ENCODE measurements at regions not wholly inside any gene's neighbourhood (a gene's known extent, or its start where the extent isn't known, plus 50 kb on each side); places are given as distances from the start of the nearest gene placed in this dataset.
"Not testable (repeated sequence)": the region's sequence is repeated elsewhere in the genome, so short reads cannot be mapped to it uniquely, and the experiment has no call there.

DNA sequence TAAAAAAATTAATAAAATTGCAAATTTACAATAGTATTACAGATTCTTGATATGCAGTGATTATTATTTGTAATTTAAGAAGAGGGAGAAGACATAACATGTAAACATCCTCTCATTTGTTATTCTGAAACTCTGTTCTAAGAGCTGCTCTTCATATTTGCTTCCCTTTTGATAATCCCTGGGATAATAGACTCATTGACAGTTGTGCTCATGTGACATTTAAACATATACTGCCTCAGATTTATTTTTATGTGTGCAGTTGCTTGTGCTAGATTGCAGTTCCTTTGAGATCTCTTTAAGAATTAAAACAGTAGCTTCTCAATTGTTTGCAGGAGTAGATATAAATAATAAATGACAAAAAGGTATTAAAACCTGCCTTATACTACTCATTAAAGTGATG lies 605.1 kb upstream of the CNTNAP5 start:
- DNase-seq (ENCODE audit: insufficient read length, low spot score), result no peak
- no peak for FAIRE-seq
- TF ChIP-seq TAF1 (IDR thresholded peaks at IDR 0.05; ENCODE audit: low read depth, low read length), result no peak
- no peak for TF ChIP-seq SPI1 (IDR thresholded peaks at IDR 0.05; ENCODE audit: low read depth, low read length)
- no peak for TF ChIP-seq POLR2AphosphoS5 (IDR thresholded peaks at IDR 0.05; ENCODE audit: low read depth, low read length)
- no peak for TF ChIP-seq PAX5 (IDR thresholded peaks at IDR 0.05; ENCODE audit: insufficient read depth, low read length, severe bottlenecking)
- no peak for TF ChIP-seq POLR2A (IDR thresholded peaks at IDR 0.05; ENCODE audit: low read depth, low read length)
- TF ChIP-seq POU2F2 (IDR thresholded peaks at IDR 0.05; ENCODE audit: low read depth, low read length), result no peak

DNA sequence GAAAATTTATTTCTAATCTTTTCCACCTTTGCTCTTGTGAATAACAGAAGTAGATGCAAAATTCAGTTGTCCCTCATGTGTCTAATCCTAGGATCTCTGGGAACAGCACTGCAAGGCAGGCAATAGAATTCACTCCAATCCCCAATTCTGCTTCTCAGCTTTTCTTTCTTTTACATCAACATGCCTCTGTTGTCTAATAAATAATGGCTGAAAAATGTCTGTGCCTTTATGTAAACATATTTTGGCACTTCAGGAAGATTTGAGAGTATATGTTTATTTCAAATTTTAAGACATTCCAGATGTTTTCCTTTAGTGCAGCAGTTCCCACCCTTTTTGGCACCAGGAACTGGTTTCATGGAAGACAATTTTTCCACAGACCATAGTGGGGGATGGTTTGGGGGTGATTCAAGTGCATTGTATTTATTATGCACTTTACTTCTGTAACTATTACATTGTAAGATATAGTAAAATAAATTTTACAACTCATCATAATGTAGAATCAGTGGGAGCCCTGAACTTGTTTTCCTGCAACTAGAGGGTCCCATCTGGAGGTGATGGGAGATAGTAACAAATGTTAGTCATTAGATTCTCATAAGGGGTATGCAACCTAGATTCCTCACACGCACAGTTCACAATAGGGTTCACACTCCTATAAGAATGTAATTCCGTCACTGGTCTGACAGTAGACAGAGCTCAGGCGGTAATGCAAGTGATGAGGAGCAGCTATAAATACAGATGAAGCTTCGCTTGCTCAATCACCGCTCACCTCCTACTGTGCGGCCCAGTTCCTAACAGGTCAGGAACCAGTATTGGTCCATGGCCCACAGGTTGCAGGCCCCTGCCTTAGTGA lies 590.3 kb upstream of the CNTNAP5 start:
- no peak for TF ChIP-seq TAF1 (IDR thresholded peaks at IDR 0.05; ENCODE audit: low read depth, low read length)
- no peak for TF ChIP-seq PAX5 (IDR thresholded peaks at IDR 0.05; ENCODE audit: insufficient read depth, low read length, severe bottlenecking)
- no peak for TF ChIP-seq POLR2A (IDR thresholded peaks at IDR 0.05; ENCODE audit: low read depth, low read length)
- TF ChIP-seq POLR2AphosphoS5 (IDR thresholded peaks at IDR 0.05; ENCODE audit: low read depth, low read length), result no peak
- no peak for TF ChIP-seq POU2F2 (IDR thresholded peaks at IDR 0.05; ENCODE audit: low read depth, low read length)
- TF ChIP-seq SPI1 (IDR thresholded peaks at IDR 0.05; ENCODE audit: low read depth, low read length), result no peak
- no peak for DNase-seq (ENCODE audit: insufficient read length, low spot score)
- no peak for FAIRE-seq

DNA sequence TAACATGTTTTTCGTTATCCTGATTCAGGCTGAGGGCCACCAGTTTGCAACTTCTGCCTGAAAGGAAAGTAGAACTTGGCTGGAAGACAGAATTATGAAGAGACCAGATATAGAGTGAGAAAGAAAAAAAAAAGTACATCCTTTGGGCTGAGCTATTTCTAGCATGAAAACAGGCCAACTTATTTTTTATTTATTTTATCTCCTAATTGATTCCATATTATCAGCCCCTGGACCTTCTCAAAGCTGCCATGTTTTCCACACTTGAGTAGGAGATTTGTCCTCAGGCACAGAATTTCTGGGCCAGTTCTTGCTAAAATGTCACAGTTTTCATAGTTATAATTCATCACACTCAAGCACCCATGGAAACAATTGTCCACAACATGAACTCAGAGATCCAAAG lies 586.8 kb upstream of the CNTNAP5 start:
- DNase-seq (ENCODE audit: insufficient read length, low spot score) (no peak), FAIRE-seq (no peak)
- TF ChIP-seq TAF1 (IDR thresholded peaks at IDR 0.05; ENCODE audit: low read depth, low read length) (no peak), POLR2AphosphoS5 (IDR thresholded peaks at IDR 0.05; ENCODE audit: low read depth, low read length) (no peak), SPI1 (IDR thresholded peaks at IDR 0.05; ENCODE audit: low read depth, low read length) (no peak), PAX5 (IDR thresholded peaks at IDR 0.05; ENCODE audit: insufficient read depth, low read length, severe bottlenecking) (no peak), POLR2A (IDR thresholded peaks at IDR 0.05; ENCODE audit: low read depth, low read length) (no peak)

DNA sequence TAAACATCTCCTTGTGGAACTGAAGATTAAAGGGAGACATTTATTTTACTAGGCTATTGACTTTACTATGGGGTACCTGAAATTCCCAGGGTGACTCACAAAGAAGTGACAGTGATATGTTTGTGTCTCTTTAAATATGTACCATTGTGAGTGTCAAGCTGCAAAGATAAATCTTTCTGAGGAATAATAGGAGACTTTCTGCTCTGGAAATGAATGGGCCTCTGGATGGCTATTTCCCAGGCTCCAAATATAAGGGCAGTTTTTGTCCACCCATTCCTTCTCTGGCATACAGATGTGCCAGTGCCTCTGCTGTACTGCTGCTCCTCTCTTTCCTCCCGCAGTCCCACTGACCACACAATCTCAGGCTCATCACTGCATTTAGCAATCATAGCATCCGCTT lies 586.4 kb upstream of the CNTNAP5 start:
- FAIRE-seq (no peak), DNase-seq (ENCODE audit: insufficient read length, low spot score) (no peak)
- TF ChIP-seq POLR2A (IDR thresholded peaks at IDR 0.05; ENCODE audit: low read depth, low read length) (no peak), TAF1 (IDR thresholded peaks at IDR 0.05; ENCODE audit: low read depth, low read length) (no peak), POU2F2 (IDR thresholded peaks at IDR 0.05; ENCODE audit: low read depth, low read length) (no peak), SPI1 (IDR thresholded peaks at IDR 0.05; ENCODE audit: low read depth, low read length) (no peak), POLR2AphosphoS5 (IDR thresholded peaks at IDR 0.05; ENCODE audit: low read depth, low read length) (no peak), PAX5 (IDR thresholded peaks at IDR 0.05; ENCODE audit: insufficient read depth, low read length, severe bottlenecking) (no peak)

DNA sequence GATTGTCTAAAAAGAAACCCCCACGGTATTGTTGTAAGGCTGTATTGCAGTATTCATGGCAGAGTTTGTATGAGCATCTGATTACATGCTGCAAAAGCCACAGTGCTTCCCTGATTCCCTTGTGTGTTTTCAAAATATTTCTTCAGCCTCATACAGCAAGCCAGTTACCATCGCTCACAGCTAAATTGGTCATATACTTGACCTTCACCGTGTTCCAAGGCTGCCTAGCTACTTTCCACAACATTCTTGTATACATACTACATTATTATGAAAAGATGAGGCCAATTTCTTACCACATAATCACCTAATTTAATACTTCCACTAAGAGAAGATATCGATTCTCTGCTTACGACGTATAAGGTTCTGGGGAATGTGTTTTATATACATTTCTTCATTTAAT lies 576.3 kb upstream of the CNTNAP5 start:
- TF ChIP-seq POU2F2 (IDR thresholded peaks at IDR 0.05; ENCODE audit: low read depth, low read length), result no peak
- TF ChIP-seq PAX5 (IDR thresholded peaks at IDR 0.05; ENCODE audit: insufficient read depth, low read length, severe bottlenecking), result no peak
- TF ChIP-seq POLR2A (IDR thresholded peaks at IDR 0.05; ENCODE audit: low read depth, low read length), result no peak
- no peak for TF ChIP-seq POLR2AphosphoS5 (IDR thresholded peaks at IDR 0.05; ENCODE audit: low read depth, low read length)
- no peak for TF ChIP-seq SPI1 (IDR thresholded peaks at IDR 0.05; ENCODE audit: low read depth, low read length)
- no peak for TF ChIP-seq TAF1 (IDR thresholded peaks at IDR 0.05; ENCODE audit: low read depth, low read length)
- FAIRE-seq (no peak), DNase-seq (ENCODE audit: insufficient read length, low spot score) (no peak)

DNA sequence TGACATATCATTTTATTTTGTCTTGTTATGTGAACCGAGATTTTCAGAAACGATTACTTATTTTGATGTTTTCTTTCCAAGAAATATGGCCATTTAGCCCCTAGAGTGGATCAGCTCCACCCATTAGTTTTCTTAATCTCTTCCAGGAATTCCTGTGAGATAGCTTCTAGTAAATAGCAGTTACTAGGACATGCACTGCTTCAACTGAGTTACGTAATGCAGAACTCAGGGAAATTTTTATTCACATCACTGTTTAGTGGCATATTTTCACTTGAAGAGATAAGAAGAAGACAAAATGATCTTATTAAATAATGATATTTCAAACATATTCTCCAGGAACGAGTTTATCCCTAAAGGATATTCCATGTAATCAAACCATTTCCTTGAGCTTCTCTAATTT lies 573.5 kb upstream of the CNTNAP5 start:
- DNase-seq (ENCODE audit: insufficient read length, low spot score) (no peak), FAIRE-seq (no peak)
- no peak for TF ChIP-seq SPI1 (IDR thresholded peaks at IDR 0.05; ENCODE audit: low read depth, low read length)

DNA sequence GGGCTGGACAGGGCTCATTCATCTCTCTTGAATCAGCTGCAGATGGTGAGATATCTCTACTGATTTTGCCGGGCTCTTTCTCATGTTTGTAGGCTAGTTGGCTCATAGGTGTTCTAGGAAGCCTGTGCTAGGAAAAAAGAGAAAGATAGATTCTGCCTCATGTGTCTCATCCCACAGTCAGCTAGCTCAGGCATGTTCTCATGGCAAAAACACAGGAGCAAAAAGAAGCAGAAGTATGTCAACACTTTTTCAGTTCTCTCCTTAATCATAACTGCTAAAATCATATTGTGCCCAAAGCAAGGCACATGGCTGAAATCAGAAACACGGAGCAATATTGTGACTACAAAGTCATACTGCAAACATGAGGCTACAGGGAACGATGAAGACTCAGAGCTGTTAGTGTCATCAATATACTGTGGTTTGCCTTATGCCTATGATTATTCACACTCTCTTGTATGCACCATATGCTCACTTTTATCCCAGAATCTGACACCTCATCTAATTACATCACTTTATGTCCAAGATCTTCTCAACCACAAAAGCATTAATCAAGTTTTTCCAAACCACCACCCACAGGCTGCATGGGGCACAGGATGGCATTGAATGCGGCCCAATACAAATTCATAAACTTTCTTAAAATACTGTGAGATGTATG lies 571.9 kb upstream of the CNTNAP5 start:
- FAIRE-seq, result no peak
- TF ChIP-seq TAF1 (IDR thresholded peaks at IDR 0.05; ENCODE audit: low read depth, low read length), result no peak
- TF ChIP-seq SPI1 (IDR thresholded peaks at IDR 0.05; ENCODE audit: low read depth, low read length), result no peak
- no peak for TF ChIP-seq PAX5 (IDR thresholded peaks at IDR 0.05; ENCODE audit: insufficient read depth, low read length, severe bottlenecking)
- TF ChIP-seq POLR2A (IDR thresholded peaks at IDR 0.05; ENCODE audit: low read depth, low read length), result no peak
- no peak for DNase-seq (ENCODE audit: insufficient read length, low spot score)

DNA sequence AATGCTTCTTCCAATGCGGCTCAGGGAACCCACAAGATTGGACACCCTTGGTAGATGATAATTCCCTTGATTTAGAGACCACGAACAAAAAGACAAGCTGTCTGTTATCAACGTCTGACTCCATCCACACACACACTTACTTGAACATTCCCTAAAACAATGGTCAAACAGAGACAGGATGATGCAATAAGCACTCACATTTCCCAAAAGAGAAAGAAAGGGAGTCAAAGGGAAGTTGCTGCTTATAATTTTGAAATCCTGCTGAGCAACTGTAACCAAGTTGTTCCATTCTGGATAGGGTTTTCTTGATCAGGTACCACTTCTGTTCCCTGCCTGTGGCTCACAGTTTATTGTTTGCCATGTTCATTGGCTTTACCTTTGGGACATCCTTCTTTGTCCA lies 571.3 kb upstream of the CNTNAP5 start:
- no peak for FAIRE-seq
- DNase-seq (ENCODE audit: insufficient read length, low spot score), result no peak
- TF ChIP-seq POLR2A (IDR thresholded peaks at IDR 0.05; ENCODE audit: low read depth, low read length) (no peak), SPI1 (IDR thresholded peaks at IDR 0.05; ENCODE audit: low read depth, low read length) (no peak), TAF1 (IDR thresholded peaks at IDR 0.05; ENCODE audit: low read depth, low read length) (no peak), POLR2AphosphoS5 (IDR thresholded peaks at IDR 0.05; ENCODE audit: low read depth, low read length) (no peak), POU2F2 (IDR thresholded peaks at IDR 0.05; ENCODE audit: low read depth, low read length) (no peak), PAX5 (IDR thresholded peaks at IDR 0.05; ENCODE audit: insufficient read depth, low read length, severe bottlenecking) (no peak)

DNA sequence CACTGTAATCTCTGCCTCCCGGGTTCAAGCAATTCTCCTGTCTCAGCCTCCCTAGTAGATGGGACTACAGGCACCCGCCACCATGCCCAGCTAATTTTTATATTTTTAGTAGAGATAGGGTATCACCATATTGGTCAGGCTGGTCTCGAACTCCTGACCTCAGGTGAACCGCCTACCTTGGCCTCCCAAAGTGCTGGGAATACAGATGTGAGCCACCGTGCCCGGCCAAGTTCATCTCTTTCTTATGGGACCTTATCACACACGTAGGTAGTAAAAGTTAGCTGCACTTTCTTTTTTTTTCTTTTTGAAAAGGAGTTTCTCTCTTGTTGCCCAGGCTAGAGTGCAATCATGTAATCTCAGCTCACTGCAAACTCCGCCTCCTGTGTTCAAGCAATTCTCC lies 569.9 kb upstream of the CNTNAP5 start:
- not testable (repeated sequence) for FAIRE-seq; DNase-seq (ENCODE audit: insufficient read length, low spot score)

DNA sequence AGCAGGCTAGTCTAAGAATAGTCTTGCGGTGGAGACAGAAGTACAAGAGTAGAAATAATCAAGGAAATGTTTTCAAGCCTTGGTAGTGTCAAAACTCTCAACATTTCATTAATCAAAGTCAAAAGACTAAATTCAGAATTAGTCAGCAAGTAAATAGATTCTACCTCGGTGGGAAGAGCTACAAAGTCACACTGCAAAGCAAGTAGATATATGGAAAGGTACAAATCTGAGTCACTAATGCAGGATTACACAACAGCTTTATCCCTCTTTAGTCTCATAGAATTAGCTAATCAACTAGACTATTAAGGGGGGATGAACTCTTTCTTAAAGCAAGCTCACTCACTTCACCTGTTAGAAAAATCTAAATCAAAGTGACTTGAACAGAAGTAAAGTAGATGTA lies 568.7 kb upstream of the CNTNAP5 start:
- FAIRE-seq (no peak), DNase-seq (ENCODE audit: insufficient read length, low spot score) (no peak)
- TF ChIP-seq POU2F2 (IDR thresholded peaks at IDR 0.05; ENCODE audit: low read depth, low read length), result no peak
- no peak for TF ChIP-seq POLR2AphosphoS5 (IDR thresholded peaks at IDR 0.05; ENCODE audit: low read depth, low read length)
- TF ChIP-seq POLR2A (IDR thresholded peaks at IDR 0.05; ENCODE audit: low read depth, low read length), result no peak
- TF ChIP-seq PAX5 (IDR thresholded peaks at IDR 0.05; ENCODE audit: insufficient read depth, low read length, severe bottlenecking), result no peak
- no peak for TF ChIP-seq TAF1 (IDR thresholded peaks at IDR 0.05; ENCODE audit: low read depth, low read length)
- no peak for TF ChIP-seq SPI1 (IDR thresholded peaks at IDR 0.05; ENCODE audit: low read depth, low read length)

Measured in GM12891 (cell line).